HepG2 (cell line): ENCODE measurements at regions not wholly inside any gene's neighbourhood (a gene's known extent, or its start where the extent isn't known, plus 50 kb on each side); places are given as distances from the start of the nearest gene placed in this dataset.

Experiments used
- ATAC-seq: fragments of 200-7000 bp; cut with Tn5 transposase; 3 replicates; pipeline ENCODE4 v1.9.1; 2020; ENCODE audit warnings: mild to moderate bottlenecking, moderate library complexity
- BruUV-seq: library from RNA; stranded (reverse); fragments of 400-500 nt; replicated peaks from 2 replicates; lab custom pipeline; 2021; lab: Mats Ljungman, UMichigan
- CTCF ChIA-PET: fragments of 300-600 bp; formaldehyde crosslinking; extraction: SDS; loops from one replicate; lab custom pipeline; 2021; ENCODE audit warnings: low total read pairs, inconsistent platforms, low intra/inter-chr PET ratio; lab: Yijun Ruan, JAX
- POLR2A ChIA-PET: fragments of 350-600 bp; sonication (Branson Sonifier 250); formaldehyde crosslinking; loops from one replicate; lab custom pipeline; 2020; ENCODE audit warnings: antibody characterized with exemption, inconsistent platforms; lab: Yijun Ruan, JAX
- DNase-seq: peaks from one replicate; pipeline ENCODE4 v3.0.0-alpha.2; 2015; ENCODE audit warnings: low spot score
- FAIRE-seq: peaks from 3 replicates; lab custom pipeline; 2011; peaks lifted over from hg19 to GRCh38; lab: Jason Lieb, UNC
- H2AFZ ChIP-seq: one replicate; pipeline ENCODE4 v1.6.1; 2011; ENCODE audit warnings: low read length, inconsistent platforms
- H3K27ac ChIP-seq: fragments of 300-600 bp; 3 replicates; pipeline ENCODE4 v1.8.0; 2011; ENCODE audit warnings: mixed run types, mild to moderate bottlenecking, mixed read lengths, low read length, inconsistent platforms; ENCODE audit not compliant: insufficient read depth; ENCODE audit errors: extremely low read length
- H3K27me3 ChIP-seq, 2 experiments: fragments of 200-600 bp in 1 of 2; 2 replicates in 1 of 2; 3 replicates in 1 of 2; pipeline versions ENCODE4 v1.6.0 to v1.8.0; 2011; ENCODE audit warnings: low read length in 2 of 2, mild to moderate bottlenecking in 2 of 2, moderate library complexity in 2 of 2, inconsistent platforms in 1 of 2; ENCODE audit not compliant: insufficient read depth in 2 of 2, control insufficient read depth in 1 of 2
- H3K36me3 ChIP-seq, 2 experiments: fragments of 200-600 bp in 1 of 2; replicated peaks in 1 of 2; 2 replicates in 1 of 2; 3 replicates in 1 of 2; pipeline versions ENCODE4 v1.5.1 to v1.8.0; 2011; ENCODE audit warnings: low read length in 2 of 2, inconsistent platforms in 1 of 2; ENCODE audit not compliant: insufficient read depth in 2 of 2, control insufficient read depth in 1 of 2
- H3K4me1 ChIP-seq: 2 replicates; pipeline ENCODE4 v1.5.1; 2012; ENCODE audit warnings: low read length, inconsistent platforms; ENCODE audit not compliant: insufficient read depth
- H3K4me2 ChIP-seq: 2 replicates; pipeline ENCODE4 v1.6.0; 2011; ENCODE audit warnings: low read depth, low read length, inconsistent platforms
- H3K4me3 ChIP-seq, 3 experiments: fragments of 200-600 bp in 1 of 3; sonication (generic), shearing (Covaris generic) in 1 of 3; replicated peaks in 1 of 3; 2 replicates each; pipeline ENCODE4 v1.5.1; 2011 to 2016; ENCODE audit warnings: low read length in 3 of 3, inconsistent platforms in 2 of 3, low read depth in 2 of 3, mild to moderate bottlenecking in 2 of 3, control low read depth in 1 of 3, mixed read lengths in 1 of 3; ENCODE audit not compliant: insufficient read depth in 1 of 3
- H3K79me2 ChIP-seq: one replicate; pipeline ENCODE4 v1.6.1; 2011; ENCODE audit warnings: low read length, inconsistent platforms; ENCODE audit not compliant: insufficient read depth
- H3K9ac ChIP-seq: 2 replicates; pipeline ENCODE4 v1.6.0; 2011; ENCODE audit warnings: mild to moderate bottlenecking, low read depth, low read length, inconsistent platforms; ENCODE audit not compliant: insufficient read depth
- H3K9me3 ChIP-seq: 2 replicates; pipeline ENCODE4 v1.5.1; 2012; ENCODE audit warnings: mild to moderate bottlenecking, low read length
- H4K20me1 ChIP-seq: 2 replicates; pipeline ENCODE4 v1.6.0; 2011; ENCODE audit warnings: inconsistent platforms, mild to moderate bottlenecking, low read length, moderate library complexity; ENCODE audit not compliant: insufficient read depth
- AGO2 ChIP-seq: fragments of 200-400 bp; formaldehyde crosslinking; optimal IDR thresholded peaks from 2 replicates; pipeline ENCODE3; 2017; ENCODE audit warnings: mild to moderate bottlenecking, low read depth, low read length, moderate library complexity
- HES4 ChIP-seq: sonication (generic); formaldehyde crosslinking; IDR thresholded peaks from 2 replicates; pipeline ENCODE4 v1.9.0; 2021; ENCODE audit warnings: mild to moderate bottlenecking, missing genetic modification reagents, borderline replicate concordance
- HMGXB3 ChIP-seq: sonication (generic); formaldehyde crosslinking; IDR thresholded peaks from 2 replicates; pipeline ENCODE4 v1.4.0; 2020; ENCODE audit warnings: missing genetic modification reagents, borderline replicate concordance
- HOXA9 ChIP-seq: sonication (generic); formaldehyde crosslinking; IDR thresholded peaks from 2 replicates; pipeline ENCODE4 v1.8.1; 2022; ENCODE audit warnings: missing genetic modification reagents, mild to moderate bottlenecking, moderate library complexity, borderline replicate concordance
- KDM6A ChIP-seq: IDR thresholded peaks from 2 replicates; pipeline ENCODE4 v1.6.1; 2016; ENCODE audit warnings: low read depth
- MBD4 ChIP-seq: IDR thresholded peaks from 2 replicates; pipeline ENCODE4 v1.6.1; 2012; ENCODE audit warnings: low read length, inconsistent platforms, borderline replicate concordance
- PHF20 ChIP-seq: sonication (generic); formaldehyde crosslinking; IDR thresholded peaks from 2 replicates; pipeline ENCODE4 v1.5.0; 2020; ENCODE audit warnings: mild to moderate bottlenecking, missing genetic modification reagents
- PHF21A ChIP-seq: sonication (generic); formaldehyde crosslinking; IDR thresholded peaks from 2 replicates; pipeline ENCODE4 v1.5.0; 2020; ENCODE audit warnings: mild to moderate bottlenecking, missing genetic modification reagents
- TCF7L2 ChIP-seq: IDR thresholded peaks from 2 replicates; pipeline ENCODE4 v1.6.1; 2011; ENCODE audit warnings: mild to moderate bottlenecking, low read depth, low read length, moderate library complexity
- UBTF ChIP-seq: sonication (generic); formaldehyde crosslinking; IDR thresholded peaks from 2 replicates; pipeline ENCODE4 v1.4.0; 2020; ENCODE audit warnings: mild to moderate bottlenecking, missing genetic modification reagents
- ZNF34 ChIP-seq: sonication (generic); formaldehyde crosslinking; IDR thresholded peaks from 2 replicates; pipeline ENCODE4 v1.4.0; 2020; ENCODE audit warnings: mild to moderate bottlenecking, missing genetic modification reagents, borderline replicate concordance
- WGBS: methylation state at CpG from one replicate; pipeline ENCODE4 v1.1.6; 2017; ENCODE audit warnings: low lambda C conversion rate; 5-methylcytosine and 5-hydroxymethylcytosine counted together
- in situ Hi-C: cut with HindIII; loops from 2 replicates; pipeline ENCODE4 v1.10.0; 2017; ENCODE audit warnings: low pct_unique_long_range_greater_than_20kb; ENCODE audit not compliant: extremely low pct_ligation_motif_present
- intact Hi-C: fragments of 100-400 bp; cut with micrococcal nuclease; formaldehyde crosslinking; loops from one replicate; pipeline ENCODE4 v1.10.0; 2022; ENCODE audit not compliant: unreplicated experiment
- TF ChIP-seq, protein P1 (sequence below): IDR thresholded peaks from 2 replicates; pipeline ENCODE4 v1.6.1; 2018; ENCODE audit warnings: missing genetic modification reagents

DNA sequence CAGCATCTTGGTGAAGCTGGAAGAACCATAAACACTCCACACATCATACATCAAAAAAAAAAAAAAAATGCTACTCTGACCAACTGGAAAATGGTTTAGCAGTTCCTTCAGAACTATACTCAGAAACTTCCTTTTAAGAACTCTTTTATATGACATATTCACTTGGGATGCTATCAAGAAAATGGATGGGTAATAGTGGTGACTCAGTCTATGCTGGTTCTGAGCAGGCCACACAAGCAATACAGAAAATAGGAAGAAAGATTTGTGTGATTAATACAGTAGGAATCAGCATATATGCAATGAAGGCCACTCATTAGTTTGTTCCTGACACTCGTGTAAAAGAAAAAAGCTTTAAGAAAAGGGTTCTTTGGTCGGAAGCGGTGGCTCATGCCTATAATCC, 123.5 kb upstream of the FAT4 start (continued):
- no peak for TF ChIP-seq UBTF (CRISPR knock-in tag)
- no peak for TF ChIP-seq AGO2
- TF ChIP-seq PHF21A: no peak

DNA sequence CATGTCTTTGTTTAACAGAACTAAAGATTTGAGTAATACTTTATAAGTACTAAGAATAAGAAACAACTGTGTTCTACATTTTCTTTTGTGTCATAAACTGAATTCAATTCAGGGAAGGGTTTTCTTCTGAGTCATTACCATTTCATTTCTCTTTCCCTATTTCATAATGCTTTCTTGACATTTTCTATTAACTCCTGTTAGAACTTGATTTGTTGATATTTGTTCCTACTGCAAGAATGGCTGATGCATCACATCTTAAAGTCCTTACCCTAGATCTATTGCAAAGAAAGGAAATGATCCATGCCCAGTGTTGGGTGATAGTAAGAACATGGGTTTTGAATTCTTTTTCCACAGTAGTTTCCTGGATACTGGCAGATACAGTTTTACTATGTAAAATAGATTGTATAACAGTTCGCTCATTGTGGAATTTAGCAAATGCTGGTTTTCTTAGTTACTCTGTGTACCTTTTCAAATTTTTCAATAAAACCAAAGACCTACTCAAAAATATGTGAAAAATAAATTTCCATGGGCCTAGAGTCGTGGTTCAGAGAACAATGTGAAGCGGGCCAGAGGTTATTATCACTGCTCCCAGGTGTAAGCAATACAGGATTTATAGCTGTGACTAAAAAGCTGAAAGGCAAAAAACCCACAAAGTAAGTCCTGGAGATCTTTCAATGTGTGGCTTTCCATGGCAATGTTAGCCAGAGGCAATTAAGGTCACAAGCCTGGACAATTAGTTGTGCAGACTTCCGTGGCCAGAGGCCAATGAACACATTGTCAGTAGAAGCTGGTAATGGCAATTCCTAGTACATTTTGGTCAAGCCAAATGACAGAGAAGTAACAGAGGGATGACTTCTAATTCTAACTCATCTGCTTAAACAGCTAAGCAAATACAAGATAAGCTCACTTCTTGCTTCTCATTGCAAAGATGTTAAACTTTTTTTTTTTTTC, 127.3 kb upstream of the FAT4 start:
- H3K36me3 ChIP-seq: no peaks in the 10 kb centered on the region
- no peak overlapping the region for H3K27ac ChIP-seq
- H3K9ac ChIP-seq: no peak overlapping the region
- H3K4me3 ChIP-seq: no peak overlapping the region
- FAIRE-seq (no peak), ATAC-seq (no peak), DNase-seq (no peak)
- TF ChIP-seq, protein P1, sequence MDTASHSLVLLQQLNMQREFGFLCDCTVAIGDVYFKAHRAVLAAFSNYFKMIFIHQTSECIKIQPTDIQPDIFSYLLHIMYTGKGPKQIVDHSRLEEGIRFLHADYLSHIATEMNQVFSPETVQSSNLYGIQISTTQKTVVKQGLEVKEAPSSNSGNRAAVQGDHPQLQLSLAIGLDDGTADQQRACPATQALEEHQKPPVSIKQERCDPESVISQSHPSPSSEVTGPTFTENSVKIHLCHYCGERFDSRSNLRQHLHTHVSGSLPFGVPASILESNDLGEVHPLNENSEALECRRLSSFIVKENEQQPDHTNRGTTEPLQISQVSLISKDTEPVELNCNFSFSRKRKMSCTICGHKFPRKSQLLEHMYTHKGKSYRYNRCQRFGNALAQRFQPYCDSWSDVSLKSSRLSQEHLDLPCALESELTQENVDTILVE (CRISPR knock-in tag): no peak
- TF ChIP-seq PHF20 (no peak), MBD4 (no peak), HES4 (CRISPR knock-in tag) (no peak), HMGXB3 (CRISPR knock-in tag) (no peak), KDM6A (CRISPR knock-in tag) (no peak), HOXA9 (no peak), TCF7L2 (no peak), ZNF34 (no peak)
- no peaks in the 10 kb centered on the region for H3K9me3 ChIP-seq
- ChIA-PET CTCF (no interaction called here), POLR2A (no interaction called here)
- H4K20me1 ChIP-seq: no peaks in the 10 kb centered on the region
- intact Hi-C loops: no loop called here
- no peak overlapping the region for H3K4me2 ChIP-seq
- H3K4me1 ChIP-seq: no peaks in the 10 kb centered on the region
- in situ Hi-C loops: no loop called here
- no peaks in the 10 kb centered on the region for H3K27me3 ChIP-seq
- WGBS: 5% methylated on average over 4 of the region's 4 CpGs
- no TSS peak for BruUV-seq
- H3K79me2 ChIP-seq: no peaks in the 10 kb centered on the region
- no peak overlapping the region for H2AFZ ChIP-seq
